Osteocyte (in vitro differentiated cells): ENCODE measurements at regions not wholly inside any gene's neighbourhood (a gene's known extent, or its start where the extent isn't known, plus 50 kb on each side); places are given as distances from the start of the nearest gene placed in this dataset.

ENCODE experiments used
- DNase-seq: peaks from one replicate; pipeline ENCODE4 v3.0.0; 2021; ENCODE audit warnings: mixed read lengths; ENCODE audit not compliant: unreplicated experiment; ENCODE audit errors: extremely low spot score
- H3K27ac Mint-ChIP-seq: one replicate; pipeline ENCODE4 v1.8.0; 2021; ENCODE audit warnings: mild to moderate bottlenecking, mixed read lengths; ENCODE audit not compliant: unreplicated experiment
- H3K27me3 Mint-ChIP-seq: one replicate; pipeline ENCODE4 v1.8.0; 2021; ENCODE audit warnings: mixed read lengths; ENCODE audit not compliant: unreplicated experiment
- H3K36me3 Mint-ChIP-seq: one replicate; pipeline ENCODE4 v1.8.0; 2021; ENCODE audit warnings: mixed read lengths; ENCODE audit not compliant: unreplicated experiment
- H3K4me1 Mint-ChIP-seq: one replicate; pipeline ENCODE4 v1.8.0; 2021; ENCODE audit warnings: mixed read lengths; ENCODE audit not compliant: unreplicated experiment
- H3K4me3 Mint-ChIP-seq: one replicate; pipeline ENCODE4 v1.8.0; 2021; ENCODE audit warnings: mild to moderate bottlenecking, moderate library complexity, mixed read lengths; ENCODE audit not compliant: unreplicated experiment
- H3K9me3 Mint-ChIP-seq: one replicate; pipeline ENCODE4 v1.8.0; 2021; ENCODE audit warnings: mixed read lengths; ENCODE audit not compliant: unreplicated experiment
- TF ChIP-seq, protein P1 (sequence below): fragments of 200-600 bp; sonication (generic); IDR thresholded peaks from 2 replicates; pipeline ENCODE4 v1.5.0; 2021; ENCODE audit warnings: antibody characterized with exemption, mild to moderate bottlenecking, moderate library complexity

DNA sequence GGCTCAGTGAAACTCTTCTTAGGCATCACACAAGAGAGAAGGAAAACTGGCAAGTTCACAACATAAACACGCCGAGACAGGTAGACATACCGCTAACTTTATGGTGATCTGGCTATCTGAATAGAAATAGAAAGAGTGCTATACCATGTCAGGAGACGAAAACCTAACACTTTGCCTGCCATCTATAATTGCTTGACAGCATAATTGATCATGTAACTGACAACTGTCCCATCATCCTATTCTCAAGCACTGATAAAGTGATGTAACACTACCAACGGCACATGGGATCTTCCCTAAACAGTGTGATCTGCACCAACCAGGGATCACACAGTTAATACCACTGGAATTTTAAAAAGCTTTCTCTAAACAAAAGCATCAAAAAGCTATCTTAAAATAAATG, 270.9 kb upstream of the NSMCE3 start:
- Mint-ChIP-seq H3K27ac (no peak overlapping the region), H3K36me3 (no peaks in the 10 kb centered on the region), H3K9me3 (peaks cover under 1% of the 10 kb centered on the region), H3K4me3 (no peak overlapping the region), H3K4me1 (no peaks in the 10 kb centered on the region), H3K27me3 (no peaks in the 10 kb centered on the region)
- TF ChIP-seq, protein P1, sequence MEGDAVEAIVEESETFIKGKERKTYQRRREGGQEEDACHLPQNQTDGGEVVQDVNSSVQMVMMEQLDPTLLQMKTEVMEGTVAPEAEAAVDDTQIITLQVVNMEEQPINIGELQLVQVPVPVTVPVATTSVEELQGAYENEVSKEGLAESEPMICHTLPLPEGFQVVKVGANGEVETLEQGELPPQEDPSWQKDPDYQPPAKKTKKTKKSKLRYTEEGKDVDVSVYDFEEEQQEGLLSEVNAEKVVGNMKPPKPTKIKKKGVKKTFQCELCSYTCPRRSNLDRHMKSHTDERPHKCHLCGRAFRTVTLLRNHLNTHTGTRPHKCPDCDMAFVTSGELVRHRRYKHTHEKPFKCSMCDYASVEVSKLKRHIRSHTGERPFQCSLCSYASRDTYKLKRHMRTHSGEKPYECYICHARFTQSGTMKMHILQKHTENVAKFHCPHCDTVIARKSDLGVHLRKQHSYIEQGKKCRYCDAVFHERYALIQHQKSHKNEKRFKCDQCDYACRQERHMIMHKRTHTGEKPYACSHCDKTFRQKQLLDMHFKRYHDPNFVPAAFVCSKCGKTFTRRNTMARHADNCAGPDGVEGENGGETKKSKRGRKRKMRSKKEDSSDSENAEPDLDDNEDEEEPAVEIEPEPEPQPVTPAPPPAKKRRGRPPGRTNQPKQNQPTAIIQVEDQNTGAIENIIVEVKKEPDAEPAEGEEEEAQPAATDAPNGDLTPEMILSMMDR, result no peak
- no peak for DNase-seq

DNA sequence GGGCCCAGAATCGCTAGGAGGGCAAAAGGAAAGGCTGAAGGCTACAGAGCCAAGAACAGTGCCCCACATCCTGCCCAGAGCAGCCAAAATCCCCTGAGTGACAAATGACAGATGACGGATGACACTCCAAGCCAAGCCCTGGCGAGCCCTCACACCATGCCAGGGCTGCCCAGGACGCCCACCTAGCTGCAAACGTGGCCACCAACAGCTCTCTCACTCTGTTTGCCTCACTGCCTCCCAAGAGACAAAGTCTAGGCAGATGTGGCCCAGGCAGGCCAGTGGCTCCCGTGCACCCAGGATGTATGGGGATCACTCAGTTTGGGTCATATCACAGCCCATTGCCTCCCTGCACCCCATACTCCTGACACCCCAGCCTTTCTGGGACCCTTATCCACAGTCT, 270.1 kb upstream of the NSMCE3 start:
- DNase-seq, result peak; percentile 71
- Mint-ChIP-seq H3K27ac (no peak overlapping the region), H3K27me3 (peaks cover under 1% of the 10 kb centered on the region), H3K36me3 (no peaks in the 10 kb centered on the region), H3K9me3 (no peaks in the 10 kb centered on the region), H3K4me3 (no peak overlapping the region), H3K4me1 (no peaks in the 10 kb centered on the region)
- TF ChIP-seq, protein P1, result no peak

DNA sequence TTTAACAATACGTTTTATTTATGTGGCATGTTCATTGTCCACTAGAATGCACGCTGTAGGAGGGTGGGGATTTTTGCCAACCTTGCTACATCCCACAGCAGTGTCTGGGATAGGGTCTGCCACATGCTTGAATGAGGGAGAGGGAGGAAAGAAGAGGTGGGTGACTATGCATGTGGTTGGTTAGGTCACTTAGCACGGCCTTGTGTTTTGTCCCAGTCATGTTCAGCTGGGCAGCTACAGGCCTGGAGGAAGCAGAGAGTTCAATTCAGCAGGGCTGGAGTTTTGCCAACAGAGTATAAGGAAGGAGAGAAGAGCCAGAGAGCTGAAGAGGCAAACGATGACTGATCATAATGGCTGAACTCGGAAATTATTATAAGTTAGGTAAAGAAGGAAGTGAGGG, 268.4 kb upstream of the NSMCE3 start:
- Mint-ChIP-seq H3K27me3 (peaks cover 2% of the 10 kb centered on the region), H3K4me3 (no peak overlapping the region), H3K36me3 (no peaks in the 10 kb centered on the region), H3K4me1 (no peaks in the 10 kb centered on the region), H3K9me3 (no peaks in the 10 kb centered on the region), H3K27ac (no peak overlapping the region)
- no peak for DNase-seq
- TF ChIP-seq, protein P1, result no peak

DNA sequence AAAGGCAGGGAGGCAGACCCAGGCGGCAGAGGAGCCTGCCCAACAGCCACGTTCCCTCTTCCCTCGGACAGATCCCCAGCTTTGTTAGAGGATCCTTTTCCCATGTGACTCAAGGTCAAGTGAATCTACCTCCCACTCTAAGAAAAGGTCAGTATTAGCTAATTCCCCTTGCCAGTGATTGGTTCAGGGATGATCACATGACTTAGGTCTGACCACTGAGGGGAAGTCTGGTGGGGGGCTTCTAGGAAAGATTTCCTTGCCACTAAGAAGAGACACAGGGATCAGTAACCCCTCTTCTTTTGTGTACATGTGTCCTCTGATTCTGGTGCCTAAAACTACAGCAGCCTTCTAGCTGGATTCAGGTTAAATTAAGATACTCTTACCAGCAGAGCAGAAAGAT, 266.3 kb upstream of the NSMCE3 start:
- peaks cover 2% of the 10 kb centered on the region for H3K27me3 Mint-ChIP-seq

DNA sequence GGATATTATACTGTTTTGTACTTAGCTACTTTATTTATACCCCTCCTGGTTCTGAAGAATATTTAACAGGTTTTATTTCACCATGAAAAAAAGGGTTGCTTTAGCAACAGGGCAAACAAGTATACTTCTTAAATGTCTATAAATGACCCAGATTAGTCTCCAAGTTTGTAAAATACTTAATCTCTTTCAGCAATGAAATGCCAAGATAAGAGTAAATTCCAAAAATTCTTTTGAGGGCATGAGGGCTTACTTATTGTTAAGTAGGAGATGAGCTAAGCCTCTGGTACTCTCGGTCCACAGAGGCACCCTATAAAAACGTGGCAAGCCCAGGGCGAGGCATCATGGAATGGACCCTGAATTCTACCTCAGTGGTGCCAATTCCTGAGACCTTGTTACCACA, 264.8 kb upstream of the NSMCE3 start:
- H3K36me3 Mint-ChIP-seq, result no peaks in the 10 kb centered on the region
- H3K4me1 Mint-ChIP-seq, result no peaks in the 10 kb centered on the region
- no peak overlapping the region for H3K27ac Mint-ChIP-seq
- H3K9me3 Mint-ChIP-seq, result no peaks in the 10 kb centered on the region
- peaks cover 2% of the 10 kb centered on the region for H3K27me3 Mint-ChIP-seq
- no peak for DNase-seq
- TF ChIP-seq, protein P1, result no peak
- H3K4me3 Mint-ChIP-seq, result no peak overlapping the region

More for the DNA sequence above, 266.3 kb upstream of the NSMCE3 start:
- Mint-ChIP-seq H3K4me3 (no peak overlapping the region), H3K9me3 (no peaks in the 10 kb centered on the region), H3K4me1 (no peaks in the 10 kb centered on the region), H3K36me3 (no peaks in the 10 kb centered on the region), H3K27ac (no peak overlapping the region)
- TF ChIP-seq, protein P1, result no peak
- peak; percentile 27 for DNase-seq
